HFF-Myc (cell line): ENCODE measurements at regions not wholly inside any gene's neighbourhood (a gene's known extent, or its start where the extent isn't known, plus 50 kb on each side); places are given as distances from the start of the nearest gene placed in this dataset.

Experiments
- DNase-seq: peaks from one replicate; pipeline ENCODE4 v3.0.0-alpha.2; 2011; ENCODE audit warnings: low read depth; ENCODE audit errors: extremely low read depth
- H3K4me3 ChIP-seq: replicated peaks from 2 replicates; pipeline ENCODE4 v1.5.1; 2011; ENCODE audit warnings: low read depth, mild to moderate bottlenecking, control low read depth, low read length
- CTCF ChIP-seq: IDR thresholded peaks from 2 replicates; pipeline ENCODE4 v1.5.1; 2012; ENCODE audit warnings: mild to moderate bottlenecking, low read depth, low read length, control low read depth; ENCODE audit errors: missing control alignments

- TF ChIP-seq CTCF = no peak
- DNase-seq = no peak
Observed at GRCh38 chr6:76422511-76423213, 350.2 kb upstream of the IMPG1 start.

GRCh38 chr6:76420094-76420493, 347.6 kb upstream of the IMPG1 start:
- no peak for DNase-seq
- no peak overlapping the region for H3K4me3 ChIP-seq
- no peak for TF ChIP-seq CTCF

More at GRCh38 chr6:76422511-76423213, 350.2 kb upstream of the IMPG1 start:
- no peak overlapping the region for H3K4me3 ChIP-seq

DNA sequence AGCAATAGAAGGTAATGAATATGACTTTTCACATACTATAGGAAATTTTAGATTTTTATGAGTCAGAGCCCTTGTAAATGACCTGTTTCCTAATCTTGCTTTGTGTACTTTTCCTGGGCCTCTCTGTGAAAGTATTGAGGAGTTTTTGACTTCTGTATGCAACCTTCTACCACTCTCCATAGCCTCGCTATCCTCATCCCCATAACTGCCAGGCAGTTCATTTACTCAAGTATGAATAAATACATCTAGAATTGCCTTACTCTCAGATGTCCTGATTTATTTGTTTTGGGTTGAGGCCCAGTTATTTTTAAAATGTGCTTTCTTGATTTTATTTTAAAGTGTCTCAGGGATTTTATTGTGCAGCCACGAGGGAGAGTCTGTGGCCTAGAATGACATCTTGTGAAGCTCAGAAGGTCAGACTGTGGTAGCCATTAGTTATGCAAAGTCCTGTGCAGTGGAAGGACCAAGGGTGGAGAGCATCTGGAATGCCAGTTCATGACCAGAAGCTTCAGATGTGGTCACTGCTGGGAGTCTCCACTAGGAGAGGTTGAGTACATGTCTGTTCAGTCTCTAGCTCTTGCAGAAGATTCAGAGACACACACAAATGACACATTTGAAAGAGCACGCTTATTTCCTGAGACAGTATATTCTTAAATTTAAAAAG, 346.2 kb upstream of the IMPG1 start:
- DNase-seq = no peak

DNA sequence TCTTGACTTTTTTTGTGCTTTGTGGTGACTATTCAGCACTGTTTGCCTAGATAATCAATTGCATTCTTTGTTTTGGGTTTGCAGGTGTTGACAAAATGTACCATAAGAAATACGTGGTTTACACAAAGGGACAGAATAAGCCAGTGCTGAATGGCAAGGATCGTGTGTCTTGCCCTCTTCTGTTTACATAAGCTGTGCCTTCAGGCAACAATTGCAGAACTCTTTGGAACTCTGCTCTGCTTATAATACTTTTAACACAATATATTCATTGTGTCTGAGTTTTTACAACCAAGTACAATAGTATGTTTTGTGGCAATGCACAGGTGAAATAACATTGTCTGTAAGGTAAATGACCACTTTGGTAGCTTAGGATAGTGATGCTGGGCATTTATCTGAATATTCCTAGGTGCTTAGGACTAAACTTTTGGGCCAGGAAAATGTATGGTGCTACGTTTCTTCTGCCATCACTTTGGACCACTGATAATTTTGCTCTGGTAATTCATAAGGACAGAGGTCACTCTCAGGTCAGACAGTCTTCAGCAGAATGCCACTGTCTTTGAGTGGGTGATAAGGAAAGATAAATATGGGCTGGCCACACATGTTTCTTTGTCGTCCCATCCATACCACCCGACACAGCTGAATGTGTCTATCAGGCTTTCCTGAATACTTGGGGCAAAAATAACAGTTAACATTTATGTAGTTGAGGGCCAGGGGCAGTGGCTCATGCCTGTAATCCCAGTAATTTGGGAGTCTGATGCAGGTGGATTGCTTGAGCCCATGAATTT, 344.6 kb upstream of the IMPG1 start:
- H3K4me3 ChIP-seq = no peak overlapping the region
- DNase-seq = no peak
- no peak for TF ChIP-seq CTCF

More for the DNA sequence above, 346.2 kb upstream of the IMPG1 start:
- TF ChIP-seq CTCF = no peak
- H3K4me3 ChIP-seq = no peak overlapping the region

- no peak overlapping the region for H3K4me3 ChIP-seq
- no peak for TF ChIP-seq CTCF
- DNase-seq = no peak
Observed at GRCh38 chr6:76403064-76403463, 330.6 kb upstream of the IMPG1 start.

GRCh38 chr6:76397966-76398365, 325.5 kb upstream of the IMPG1 start:
- DNase-seq = no peak
- no peak for TF ChIP-seq CTCF
- no peak overlapping the region for H3K4me3 ChIP-seq
